ENCODE measurements at regions not wholly inside any gene's neighbourhood (a gene's known extent, or its start where the extent isn't known, plus 50 kb on each side); places are given as distances from the start of the nearest gene placed in this dataset.
"Not testable (repeated sequence)": the region's sequence is repeated elsewhere in the genome, so short reads cannot be mapped to it uniquely, and the experiment has no call there.

DNA sequence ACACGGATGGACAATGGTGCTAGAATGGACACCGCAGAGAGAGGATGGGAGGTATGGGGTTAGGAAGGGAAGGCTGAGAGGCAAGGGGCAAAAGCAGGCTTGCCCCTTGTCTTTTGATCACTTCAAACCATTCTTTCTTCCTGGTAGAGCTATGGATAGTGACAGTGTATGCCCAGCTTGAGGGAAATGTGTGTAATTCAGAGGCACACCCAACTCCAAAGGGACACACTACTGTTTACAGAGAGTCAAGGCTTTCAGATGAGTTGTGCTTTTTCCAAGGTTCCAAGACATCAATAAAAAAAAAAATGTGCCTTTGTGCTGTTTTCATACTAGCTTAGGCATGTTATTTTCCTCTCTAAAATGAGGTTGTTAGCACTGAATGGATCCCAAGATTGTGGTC, 185.0 kb downstream of the MCHR2 start:
- DNase-seq, result no peak

DNA sequence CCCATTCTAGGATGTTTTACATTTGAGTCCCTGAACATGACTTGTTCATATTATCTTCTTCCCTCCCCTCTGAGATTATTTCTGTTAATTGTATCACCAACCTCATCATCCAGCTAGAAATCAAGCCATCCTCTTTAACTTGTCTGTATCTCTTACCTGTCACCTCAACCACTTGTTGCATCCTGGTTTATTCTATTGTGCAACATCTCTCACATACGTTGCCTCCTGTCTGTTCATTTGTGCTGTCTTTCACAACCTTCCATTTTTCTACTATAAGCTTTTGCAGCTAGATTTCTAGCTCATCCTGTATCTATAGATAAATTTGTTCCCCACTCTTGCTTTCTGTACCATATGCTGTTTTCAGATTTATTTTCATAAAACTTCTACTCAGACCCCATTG, 183.7 kb downstream of the MCHR2 start:
- no peak for DNase-seq

DNA sequence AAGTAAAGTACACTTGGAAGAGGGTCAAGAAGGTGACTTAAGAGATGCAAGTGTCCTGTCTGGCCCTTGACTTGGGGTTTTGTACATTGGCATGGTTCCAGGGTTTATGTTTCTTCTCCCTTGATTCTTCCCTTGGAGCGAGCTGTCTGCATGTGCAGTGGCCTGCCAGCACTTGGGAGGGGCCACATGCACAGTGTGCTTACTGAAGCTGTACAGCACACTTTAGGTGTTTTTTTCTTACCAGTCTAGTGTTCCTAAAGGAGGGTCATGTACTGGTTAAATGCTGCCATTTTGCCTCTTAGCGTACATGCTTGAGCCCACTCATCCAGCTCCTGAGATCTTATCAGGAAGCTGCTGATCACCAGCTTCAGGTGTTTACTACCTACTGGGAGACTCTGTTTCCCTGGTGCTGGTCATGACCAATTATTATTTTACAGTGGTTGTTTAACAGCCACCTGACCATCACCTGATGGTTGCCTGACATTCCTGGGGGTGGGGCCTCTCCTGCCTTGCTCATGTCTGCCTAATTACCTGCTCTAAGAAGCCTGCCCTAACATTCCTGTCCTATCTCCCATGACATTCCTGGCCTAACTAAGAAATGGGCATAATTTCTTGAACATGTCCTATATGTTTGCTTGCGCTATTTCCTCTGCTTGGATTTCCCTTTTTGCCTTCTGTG, 182.9 kb downstream of the MCHR2 start:
- DNase-seq, result no peak

DNA sequence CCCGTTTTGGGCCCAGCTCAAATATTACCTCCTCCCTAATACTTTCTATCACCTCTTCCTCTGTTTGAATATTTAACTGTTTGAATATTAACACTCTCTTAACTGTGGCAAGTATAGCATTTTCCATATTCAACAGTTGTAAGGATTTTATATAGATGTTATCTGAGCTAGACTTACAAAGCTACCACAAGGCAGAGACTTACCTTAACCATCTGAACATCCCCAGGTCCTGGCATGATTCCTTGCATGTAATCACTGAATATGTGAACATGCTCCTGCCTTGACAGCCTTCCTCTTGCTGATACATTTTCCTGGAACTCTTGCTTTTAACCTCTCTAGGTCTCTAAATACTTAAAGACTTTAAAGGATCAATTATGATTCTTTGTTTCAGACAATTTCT, 182.4 kb downstream of the MCHR2 start:
- no peak for DNase-seq

DNA sequence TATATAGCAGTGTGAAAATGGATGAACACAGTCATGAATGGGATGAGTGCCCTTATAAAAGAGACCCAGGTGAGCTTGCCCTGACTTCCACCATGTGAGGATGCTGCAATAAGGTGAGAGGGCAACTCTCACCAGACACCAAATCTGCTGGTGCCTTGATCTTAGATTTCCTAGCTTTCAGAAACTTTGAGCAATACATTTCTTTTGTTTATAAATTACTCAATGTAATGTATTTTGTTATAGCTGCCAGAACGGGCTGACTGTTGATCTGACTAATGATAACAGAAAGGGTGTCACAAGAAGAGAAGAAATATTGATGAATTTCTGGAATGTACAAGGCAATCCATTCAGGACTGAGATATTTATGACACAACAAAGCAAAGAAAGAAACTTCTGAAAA, 180.5 kb downstream of the MCHR2 start:
- DNase-seq, result no peak

DNA sequence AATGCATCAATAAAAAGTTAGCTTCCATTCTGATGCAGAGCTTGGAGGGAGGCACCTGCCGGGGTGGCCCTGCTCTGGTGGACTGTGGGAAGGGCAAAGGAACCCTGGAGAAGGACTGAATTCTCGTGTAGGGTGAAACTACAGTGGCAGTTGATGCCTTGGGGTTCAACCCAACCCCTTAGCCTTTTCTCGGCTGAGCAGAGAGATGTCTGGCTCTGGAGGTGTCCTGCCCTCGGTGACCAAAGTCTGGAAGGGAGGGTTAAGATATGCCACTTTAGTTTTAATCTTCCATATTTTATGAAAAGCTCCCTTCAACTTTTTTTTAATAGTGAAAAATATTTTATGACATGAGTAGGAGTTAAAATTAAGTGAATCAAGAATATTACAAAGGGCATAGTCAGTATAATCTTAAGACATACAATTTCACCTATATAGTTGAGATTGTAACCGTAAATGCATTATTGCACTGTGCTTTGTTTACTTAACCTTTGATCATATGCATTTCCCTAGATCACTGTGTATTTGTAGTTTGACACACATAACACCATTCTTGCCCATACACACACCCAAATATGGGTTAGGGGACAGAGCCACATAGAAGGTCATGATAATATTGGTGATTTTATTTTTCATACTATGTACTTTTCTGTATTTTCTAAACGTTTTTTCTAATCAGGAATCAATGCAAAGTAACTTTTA, 179.6 kb downstream of the MCHR2 start:
- DNase-seq, result no peak

DNA sequence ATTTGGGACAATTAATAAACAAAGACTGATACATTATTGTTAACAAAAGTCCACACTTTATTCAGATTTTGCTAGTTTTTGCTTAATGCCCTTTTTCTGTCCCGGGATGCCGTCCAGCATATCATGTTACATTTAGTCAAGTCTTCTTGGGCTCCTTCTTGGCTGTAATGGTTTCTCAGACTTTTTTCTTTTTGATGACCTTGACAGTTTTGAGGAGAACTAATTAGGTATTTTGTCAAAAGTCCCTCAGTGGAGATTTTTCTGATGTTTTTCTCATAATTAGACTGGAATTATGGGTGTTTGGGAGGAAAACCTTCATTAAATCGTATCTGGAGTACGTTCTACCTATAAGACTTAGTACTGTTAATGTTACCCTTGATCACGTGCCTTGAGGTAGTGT, 177.2 kb downstream of the MCHR2 start:
- DNase-seq, result no peak

DNA sequence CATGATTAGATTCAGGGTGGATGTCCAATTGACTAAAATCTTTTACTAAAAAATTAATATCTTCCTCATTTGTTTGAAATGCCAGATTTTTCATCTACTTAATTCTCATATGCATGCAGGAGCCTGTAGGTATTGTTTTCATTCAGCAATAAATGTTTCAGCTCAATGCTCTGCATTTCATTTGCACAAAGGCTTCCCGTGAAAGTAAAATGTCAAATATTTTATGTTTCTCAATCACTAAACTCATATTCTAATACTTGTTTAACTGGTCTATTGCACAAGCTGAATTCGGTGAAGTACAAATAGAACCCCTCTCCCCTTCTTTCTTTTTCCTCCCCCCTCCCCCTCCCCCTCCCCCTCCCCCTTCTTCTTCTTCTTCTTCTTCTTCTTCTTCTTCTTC, 175.9 kb downstream of the MCHR2 start:
- DNase-seq, result no peak

DNA sequence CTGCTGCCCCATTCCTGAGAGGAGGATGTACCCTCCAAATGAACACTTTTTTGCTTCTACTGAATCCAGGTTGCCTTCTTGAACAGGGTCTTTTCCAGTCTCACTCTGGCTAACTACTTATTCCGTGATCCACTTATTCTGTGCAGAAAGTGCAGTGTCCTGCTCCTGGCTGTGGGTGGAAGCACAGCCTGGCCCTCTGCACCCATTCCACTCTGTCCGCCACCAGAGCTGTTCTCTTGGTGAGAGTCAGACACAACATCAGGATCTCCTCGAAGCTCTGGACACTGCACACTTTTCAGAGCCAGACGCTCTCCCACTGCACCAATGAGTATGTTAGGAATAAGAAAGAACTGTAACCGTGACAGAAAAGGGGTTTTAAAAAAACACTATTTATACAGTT, 174.2 kb downstream of the MCHR2 start:
- no peak for DNase-seq

DNA sequence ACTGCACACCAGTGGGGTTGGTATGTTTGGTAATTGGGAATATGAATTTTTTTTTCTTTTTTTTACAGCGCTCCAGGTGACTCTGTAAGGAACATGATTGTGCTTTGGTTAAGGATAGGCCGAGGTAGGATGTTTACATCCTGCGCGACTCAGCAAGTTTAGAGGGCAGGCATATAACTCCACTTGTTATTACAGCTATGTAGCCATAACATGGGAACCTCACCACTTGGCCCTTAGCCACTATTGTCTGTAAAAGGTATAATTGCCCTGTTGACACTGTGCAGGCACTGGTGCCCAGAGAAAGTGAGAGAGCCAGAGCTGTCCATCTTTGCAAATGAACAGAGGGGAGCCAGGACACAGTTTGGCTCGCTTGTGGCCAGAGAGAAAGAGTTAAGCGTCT, 172.9 kb downstream of the MCHR2 start:
- peak; percentile 3 for DNase-seq

DNA sequence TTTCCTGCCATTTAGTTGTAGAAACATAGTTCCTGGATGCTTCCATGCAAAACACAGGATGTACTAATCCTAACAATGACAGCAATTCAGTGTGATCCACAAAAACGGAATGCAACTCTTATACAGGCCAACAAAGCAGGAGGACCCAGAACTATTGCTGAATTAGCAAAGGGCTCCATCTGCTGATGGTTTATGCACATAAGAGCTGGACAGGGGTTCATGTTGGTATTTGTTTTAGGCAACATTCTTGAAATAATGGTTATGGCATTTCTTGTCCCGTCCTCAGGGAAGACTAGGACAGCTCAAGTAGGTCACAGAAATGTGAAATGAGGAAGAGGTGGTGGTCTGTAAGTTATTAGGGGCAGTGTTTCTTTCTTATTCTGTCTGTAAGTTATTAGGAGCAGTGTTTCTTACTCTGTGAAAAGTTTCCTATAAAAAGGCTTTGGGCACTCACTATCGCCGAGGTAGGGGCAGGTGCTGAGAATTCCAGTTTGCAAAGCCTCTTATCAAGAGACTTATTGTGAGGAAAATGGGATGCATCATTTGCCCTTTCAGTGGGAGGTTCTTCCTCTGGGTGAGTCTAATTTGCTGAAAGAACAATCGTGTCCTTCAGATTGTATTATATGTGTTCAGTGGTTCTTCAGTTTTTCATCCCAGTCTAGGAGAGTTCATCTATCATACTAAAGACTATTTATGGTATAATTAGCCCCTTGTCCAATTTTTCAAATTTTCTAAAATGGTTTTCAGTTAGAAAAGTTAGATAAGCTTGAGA, 171.1 kb downstream of the MCHR2 start:
- DNase-seq, result peak; percentile 28

DNA sequence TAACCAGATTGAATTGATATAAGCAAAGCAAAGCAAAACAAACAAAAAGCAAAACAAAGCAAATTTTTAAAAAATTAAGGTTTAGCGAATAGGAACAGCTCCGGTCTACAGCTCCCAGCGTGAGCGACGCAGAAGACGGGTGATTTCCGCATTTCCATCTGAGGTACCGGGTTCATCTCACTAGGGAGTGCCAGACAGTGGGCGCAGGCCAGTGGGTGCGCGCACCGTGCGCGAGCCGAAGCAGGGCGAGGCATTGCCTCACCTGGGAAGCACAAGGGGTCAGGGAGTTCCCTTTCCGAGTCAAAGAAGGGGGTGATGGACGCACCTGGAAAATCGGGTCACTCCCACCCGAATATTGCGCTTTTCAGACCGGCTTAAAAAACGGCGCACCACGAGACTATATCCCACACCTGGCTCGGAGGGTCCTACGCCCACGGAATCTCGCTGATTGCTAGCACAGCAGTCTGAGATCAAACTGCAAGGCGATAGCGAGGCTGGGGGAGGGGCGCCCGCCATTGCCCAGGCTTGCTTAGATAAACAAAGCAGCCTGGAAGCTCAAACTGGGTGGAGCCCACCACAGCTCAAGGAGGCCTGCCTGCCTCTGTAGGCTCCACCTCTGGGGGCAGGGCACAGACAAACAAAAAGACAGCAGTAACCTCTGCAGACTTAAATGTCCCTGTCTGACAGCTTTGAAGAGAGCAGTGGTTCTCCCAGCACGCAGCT, 170.3 kb downstream of the MCHR2 start:
- DNase-seq, result not testable (repeated sequence)

DNA sequence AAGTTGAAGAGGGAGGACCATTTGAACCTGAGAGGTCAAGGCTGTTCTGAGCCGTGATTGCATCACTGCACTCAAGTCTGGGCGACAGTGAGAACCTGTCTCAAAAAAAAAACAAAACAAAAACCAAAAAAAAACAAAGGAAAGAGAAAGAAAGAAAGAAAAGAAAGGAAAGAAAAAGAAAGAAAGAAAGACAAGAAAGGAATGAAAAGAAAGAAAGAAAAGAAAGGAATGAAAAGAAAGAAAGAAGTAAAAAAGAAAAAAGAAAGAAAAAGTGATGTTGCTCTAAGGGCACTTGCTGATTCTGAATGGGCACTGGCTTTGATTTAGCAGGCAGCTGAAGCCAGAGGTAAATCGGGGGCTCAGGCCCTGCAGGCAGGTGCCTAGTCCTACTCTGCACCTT, 161.0 kb downstream of the MCHR2 start:
- no peak for DNase-seq

DNA sequence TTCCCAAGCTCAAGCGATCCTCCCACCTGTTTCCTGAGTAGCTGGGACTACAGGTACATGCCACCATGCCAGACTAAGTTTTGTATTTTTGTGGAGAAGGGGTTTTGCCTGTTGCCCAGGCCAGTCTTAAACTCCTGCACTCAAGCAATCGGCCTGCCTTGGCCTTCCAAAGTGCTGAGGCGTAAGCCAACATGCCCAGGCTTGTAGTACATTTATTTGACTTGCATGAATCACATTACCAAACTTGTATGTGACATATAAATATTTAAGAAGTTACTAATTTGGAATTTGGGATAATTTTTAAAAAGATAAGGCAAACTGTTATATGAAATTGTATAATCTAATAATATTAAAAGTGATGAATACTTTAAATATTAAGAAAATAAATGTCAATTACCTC, 157.6 kb downstream of the MCHR2 start:
- no peak for DNase-seq

DNA sequence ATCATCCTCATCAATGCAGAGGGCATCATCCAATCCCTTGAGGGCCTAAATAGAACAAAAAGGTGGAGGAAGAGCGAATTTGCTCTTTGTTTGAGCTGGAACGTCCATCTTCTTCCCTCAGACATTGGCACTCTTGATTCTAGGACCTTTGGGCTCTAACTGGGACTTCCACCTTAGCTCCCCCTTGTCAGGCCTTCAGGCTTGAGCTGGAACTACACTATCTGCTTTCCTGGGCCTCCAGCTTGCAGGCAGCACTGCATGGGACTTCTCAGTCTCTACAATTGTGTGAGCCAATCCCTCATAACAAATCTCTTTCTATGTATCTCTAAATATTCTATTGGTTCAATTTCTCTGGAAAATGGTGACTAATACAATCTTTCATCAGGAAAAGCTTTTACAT, 155.4 kb downstream of the MCHR2 start:
- DNase-seq, result no peak

DNA sequence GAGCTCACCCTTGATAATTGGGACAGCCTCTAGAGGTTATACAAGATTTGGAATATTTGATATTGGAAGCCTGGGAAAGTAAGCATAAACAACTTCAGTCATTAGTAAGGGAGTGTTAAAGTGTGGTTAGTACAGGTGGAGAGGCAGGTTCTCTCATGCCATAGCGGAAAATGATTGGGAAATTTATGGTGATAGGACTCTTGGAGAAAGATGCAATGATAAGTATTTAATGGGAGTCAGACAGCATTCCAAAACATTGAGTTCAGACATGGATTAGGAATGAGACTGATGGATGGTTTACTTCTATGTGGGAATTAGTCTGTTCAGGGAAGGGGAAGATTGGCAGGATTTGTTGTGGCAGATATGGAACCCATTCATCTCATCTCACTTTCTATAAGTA, 152.7 kb downstream of the MCHR2 start:
- no peak for DNase-seq

DNA sequence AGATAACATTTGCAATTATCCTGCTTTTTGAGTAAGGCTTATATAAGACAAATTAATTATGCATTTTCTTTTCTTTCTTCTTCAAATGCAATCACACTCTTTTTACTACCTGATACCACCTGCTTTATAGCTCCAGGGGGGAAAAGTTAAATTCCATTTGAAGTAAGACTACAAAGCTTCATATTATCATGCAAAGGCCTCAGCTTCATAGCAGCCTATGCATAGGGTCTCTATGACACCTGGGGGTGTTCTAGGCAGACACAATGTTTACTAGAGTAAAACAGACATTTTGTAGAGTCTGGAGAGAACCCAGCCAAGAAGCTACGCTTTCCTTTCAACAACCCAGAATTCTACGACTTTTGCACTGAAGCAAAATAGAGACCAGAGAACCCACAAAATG, 148.0 kb downstream of the MCHR2 start:
- DNase-seq, result no peak

DNA sequence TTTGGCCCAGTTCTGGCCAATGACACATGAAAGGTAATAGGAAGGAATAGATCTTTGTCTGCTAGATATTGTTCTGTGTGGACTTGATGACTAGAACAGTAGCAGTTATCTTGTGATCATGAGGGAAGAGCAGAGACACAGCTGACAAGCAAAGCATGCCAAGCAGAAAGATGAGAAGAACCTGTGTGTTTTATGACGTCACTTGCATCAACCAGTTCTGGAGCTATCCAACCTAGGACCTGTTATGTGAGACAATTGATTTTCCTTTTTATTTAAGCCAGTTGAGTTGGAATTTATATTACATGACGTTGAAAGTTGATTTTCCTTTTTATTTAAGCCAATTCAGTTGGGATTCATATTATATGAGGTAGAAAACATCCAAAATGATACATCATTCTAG, 143.2 kb downstream of the MCHR2 start:
- DNase-seq, result no peak

DNA sequence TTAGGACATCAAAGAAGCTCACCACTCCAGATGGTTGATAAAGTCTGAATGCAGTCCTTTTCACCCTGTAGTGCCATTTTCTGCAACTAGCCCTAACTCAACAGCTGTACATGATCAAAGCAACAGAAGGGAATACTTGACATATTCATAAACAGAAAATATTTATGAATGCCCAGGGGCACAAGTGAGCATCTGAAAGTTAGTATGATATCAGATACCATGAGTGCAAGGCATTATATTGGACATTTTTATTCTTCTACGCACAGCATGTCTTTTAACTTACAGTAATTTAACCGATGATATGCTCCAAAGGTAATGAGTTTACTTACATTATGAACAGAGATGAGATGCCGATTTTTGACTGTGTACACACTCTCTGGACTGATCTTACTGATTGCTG, 142.0 kb downstream of the MCHR2 start:
- no peak for DNase-seq

DNA sequence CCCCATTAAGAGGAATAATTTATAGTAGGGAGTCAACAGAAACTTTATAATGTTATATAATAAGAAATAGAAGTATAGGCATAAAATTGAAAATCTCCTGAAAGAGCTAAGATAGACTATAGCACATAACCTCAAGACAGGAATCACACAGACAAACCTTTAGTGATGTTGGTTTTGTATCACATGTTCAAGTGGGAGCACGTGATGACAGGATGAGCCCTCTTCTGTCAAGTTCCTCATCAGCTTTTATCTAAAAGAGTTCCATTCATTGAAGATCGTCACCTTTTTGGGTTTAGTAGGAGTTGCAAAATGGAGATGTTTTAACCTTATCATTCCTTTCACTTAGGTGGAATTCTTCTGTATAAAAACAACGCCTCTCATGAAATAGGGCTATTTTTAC, 127.0 kb downstream of the MCHR2 start:
- no peak for DNase-seq

DNA sequence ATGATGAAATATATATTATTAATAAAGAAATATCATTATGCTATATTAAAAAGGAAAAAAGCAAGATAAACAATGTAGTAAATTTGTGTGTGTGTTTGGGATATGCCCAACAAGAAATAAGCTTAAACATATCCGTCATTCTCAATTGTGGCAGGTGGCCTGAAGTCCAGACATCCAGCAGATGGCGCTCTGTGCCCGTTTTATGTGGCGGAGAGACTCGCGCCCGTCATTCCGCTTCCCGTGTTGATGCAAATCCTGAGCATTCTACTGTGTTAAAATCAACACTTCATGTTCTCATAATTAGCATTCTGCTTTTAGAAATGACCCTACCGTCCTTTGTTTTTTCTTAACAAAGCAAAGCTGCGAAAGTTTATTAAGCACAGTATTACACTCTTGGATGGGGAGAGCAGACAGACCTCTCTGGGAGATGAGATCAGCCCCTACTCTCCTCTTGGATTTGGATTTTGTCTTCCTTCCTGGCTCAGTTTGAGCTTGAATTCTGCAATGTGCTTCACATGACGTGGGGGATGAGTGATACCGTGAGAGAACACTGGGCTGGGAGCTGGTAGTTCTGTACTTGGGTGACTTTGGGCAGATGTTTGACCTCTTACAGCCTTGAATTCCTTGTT, 125.8 kb downstream of the MCHR2 start:
- DNase-seq, result peak; percentile 64
